ENCODE measurements at regions not wholly inside any gene's neighbourhood (a gene's known extent, or its start where the extent isn't known, plus 50 kb on each side); places are given as distances from the start of the nearest gene placed in this dataset.
"Not testable (repeated sequence)": the region's sequence is repeated elsewhere in the genome, so short reads cannot be mapped to it uniquely, and the experiment has no call there.

- DNase-seq, result not testable (repeated sequence)
These were observed 99.2 kb downstream of the ZNF100 start for GRCh38 chr19:21668072-21668773.

- DNase-seq, result no peak
These were observed 111.7 kb downstream of the ZNF100 start for GRCh38 chr19:21655540-21656126.

- DNase-seq, result not testable (repeated sequence)
These were observed 115.9 kb downstream of the ZNF100 start for GRCh38 chr19:21651478-21651877.

DNA sequence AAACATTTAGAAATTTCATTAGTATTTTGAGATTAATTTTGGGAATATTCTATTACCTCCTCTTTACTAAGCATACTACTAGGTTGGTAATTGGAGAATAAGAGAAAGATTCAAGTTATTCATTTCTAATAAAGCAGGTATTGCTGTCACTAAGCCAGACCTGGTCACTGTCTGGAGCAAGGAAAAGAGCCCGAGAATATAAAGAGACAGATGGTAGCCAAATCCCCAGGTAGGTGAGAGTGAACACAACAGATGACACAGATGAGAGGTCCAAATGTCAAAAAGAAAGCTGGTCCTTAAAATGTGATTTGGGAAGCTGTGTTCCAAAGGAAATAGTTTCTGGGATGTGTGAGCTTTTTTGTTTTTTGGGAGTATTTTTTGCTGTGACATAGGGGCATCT is 128.6 kb downstream of the ZNF100 start:
- DNase-seq, result no peak

DNA sequence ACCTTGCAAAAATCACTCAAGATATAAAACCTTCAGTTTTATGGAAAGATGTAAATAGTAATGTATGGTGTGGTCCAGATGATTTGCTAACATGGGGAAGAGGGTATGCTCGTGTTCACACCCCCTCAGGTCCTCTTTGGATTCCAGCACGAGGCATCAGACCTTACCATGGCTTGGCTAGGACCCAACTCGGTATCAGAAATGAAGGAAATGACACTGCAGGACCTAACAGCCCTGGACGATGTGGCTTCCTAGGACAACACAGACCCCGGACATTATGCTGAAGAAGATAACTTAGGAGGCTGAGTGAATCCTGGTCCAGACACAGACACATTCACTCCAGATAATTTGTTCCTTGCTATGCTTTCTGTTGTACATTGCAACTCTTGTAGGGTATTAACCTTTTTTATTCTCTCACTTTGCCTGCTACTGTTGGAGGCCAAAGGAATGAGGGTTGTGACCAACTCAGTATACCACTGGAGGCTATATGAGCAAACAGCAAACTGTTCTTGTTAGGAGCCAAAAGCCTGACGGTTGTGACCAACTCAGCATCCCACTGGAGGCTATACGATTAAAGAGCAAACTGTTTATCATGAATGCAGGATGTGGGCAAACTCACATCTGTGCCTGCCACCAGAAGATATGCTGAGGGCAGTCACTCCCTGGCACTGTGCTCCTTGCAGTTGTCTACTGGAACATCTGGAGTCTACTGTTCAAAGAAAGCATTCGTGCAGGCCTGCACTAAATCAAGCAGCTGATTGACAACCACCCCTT is 121.7 kb downstream of the ZNF429 start:
- no peak for DNase-seq

DNA sequence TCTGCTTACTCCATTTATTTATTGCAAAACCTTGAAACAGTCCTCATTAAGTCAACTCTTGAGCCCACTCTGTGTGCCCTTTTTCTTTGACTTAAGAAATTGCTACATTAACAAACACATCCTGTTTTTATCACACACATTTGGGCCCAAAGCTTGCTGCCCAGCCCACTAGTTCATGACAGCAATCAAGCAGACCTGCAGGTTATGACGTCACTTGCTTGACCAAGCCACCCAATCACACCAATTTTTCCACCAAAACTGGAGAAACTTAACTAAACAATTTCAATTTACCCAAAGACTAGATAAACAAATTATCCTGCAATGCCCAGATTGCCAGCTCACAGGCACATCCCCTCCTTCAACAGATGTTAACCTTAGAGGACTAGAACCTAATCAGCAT is 120.7 kb downstream of the ZNF429 start:
- no peak for DNase-seq

GRCh38 chr19:21622920-21623319 is 117.5 kb downstream of the ZNF429 start:
- no peak for DNase-seq

DNA sequence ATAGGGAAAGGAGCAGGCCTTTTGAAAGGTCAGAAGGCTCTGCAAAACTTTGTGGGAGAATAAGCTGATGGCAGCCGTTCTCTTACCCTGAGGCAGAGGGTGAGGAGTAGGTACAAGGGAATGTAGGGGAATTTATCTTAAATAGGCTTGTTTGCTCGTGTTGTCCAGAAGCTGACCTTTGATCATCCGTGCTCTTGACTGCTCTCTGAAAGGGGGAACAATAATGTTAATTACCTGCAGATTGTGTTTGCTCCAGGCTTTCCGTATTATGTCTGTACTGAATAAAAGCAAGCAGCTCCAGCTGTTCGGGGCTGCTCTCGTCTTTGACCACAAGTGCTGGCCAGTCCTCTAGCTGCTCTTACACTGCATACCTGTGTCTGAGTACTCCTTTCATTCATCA is 116.3 kb downstream of the ZNF429 start:
- no peak for DNase-seq

- no peak for DNase-seq
These were observed 112.4 kb downstream of the ZNF429 start for GRCh38 chr19:21617740-21618339.

DNA sequence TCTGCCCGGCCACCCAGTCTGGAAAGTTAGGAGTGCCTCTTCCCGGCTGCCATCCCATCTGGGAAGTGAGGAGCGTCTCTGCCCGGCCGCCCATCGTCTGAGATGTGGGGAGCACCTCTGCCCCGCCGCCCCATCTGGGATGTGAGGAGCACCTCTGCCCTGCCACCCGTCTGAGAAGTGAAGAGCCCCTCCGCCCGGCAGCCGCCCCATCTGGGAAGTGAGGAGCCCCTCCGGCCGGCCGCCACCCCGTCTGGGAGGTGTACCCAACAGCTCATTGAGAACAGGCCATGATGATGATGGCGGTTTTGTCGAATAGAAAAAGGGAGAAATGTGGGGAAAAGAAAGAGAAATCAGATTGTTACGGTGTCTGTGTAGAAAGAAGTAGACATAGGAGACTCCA is 109.4 kb downstream of the ZNF429 start:
- DNase-seq, result not testable (repeated sequence)

GRCh38 chr19:21613201-21613600 is 107.8 kb downstream of the ZNF429 start:
- DNase-seq, result not testable (repeated sequence)

GRCh38 chr19:21612403-21612872 is 107.0 kb downstream of the ZNF429 start:
- DNase-seq, result no peak

GRCh38 chr19:21611659-21612402 is 106.4 kb downstream of the ZNF429 start:
- no peak for DNase-seq

- no peak for DNase-seq
These were observed 105.4 kb downstream of the ZNF429 start for GRCh38 chr19:21610787-21611186.

DNA sequence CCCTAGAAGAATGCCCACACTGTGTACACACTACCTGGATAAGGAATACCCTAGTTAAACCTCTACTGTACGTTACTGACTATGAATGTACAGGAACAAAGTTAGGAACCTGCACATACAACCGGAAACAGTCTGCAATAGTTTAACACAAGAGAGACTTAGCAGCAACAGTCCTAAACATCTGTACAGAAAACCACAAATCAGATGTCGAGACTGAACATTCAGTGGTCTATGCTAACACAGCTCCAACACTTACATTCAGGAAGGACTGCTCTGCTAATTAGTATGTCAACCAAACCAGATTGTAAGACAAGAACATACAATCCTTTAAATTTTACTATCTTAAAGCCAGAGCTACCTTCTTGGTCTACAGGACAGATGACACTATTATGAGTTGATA is 104.9 kb downstream of the ZNF429 start:
- DNase-seq, result no peak

- DNase-seq, result no peak
These were observed 103.2 kb downstream of the ZNF429 start for GRCh38 chr19:21608571-21608970.

GRCh38 chr19:21607449-21607848 is 102.0 kb downstream of the ZNF429 start:
- DNase-seq, result no peak

- DNase-seq, result not testable (repeated sequence)
These were observed 101.6 kb downstream of the ZNF429 start for GRCh38 chr19:21607011-21607410.

DNA sequence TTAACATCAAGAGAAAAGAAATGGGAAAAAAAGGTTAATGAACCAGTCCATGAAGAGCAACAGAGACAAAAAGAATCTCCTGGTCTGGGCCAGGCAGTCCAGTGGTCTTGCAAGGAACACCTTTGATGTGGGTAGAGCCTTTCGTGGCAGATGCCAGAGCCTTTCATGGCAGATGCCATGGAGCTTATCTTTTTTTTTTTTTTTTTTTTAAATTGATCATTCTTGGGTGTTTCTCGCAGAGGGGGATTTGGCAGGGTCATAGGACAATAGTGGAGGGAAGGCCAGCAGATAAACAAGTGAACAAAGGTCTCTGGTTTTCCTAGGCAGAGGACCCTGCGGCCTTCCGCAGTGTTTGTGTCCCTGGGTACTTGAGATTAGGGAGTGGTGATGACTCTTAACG is 100.9 kb downstream of the ZNF429 start:
- not testable (repeated sequence) for DNase-seq

DNA sequence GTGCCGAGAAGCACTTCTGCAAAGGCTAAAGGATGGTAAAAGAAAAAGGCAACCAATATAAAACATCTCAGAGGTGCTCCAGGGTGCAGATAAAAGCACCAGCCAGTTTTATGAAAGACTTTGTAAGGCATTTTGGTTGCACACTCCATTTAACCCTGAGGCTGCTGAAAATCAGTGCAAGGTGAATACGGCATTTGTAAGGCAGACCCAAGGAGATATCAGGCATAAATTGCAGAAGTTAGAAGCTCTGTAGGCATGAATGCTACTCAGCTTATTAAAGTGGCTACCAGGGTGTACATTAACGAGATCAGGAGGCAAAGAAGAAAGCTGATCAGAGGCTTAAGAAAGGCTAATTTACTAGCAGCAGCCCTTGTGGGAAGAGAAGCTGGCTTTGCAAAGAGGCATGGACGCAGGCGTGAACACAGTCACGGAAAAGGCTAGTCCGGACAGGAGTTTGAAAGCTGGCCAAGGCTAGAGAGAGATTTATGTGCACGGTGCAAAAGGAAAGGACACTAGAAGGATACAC is 99.6 kb downstream of the ZNF429 start:
- DNase-seq, result peak in 1 of 6 experiments; percentile 30
